ENCODE measurements at regions not wholly inside any gene's neighbourhood (a gene's known extent, or its start where the extent isn't known, plus 50 kb on each side); places are given as distances from the start of the nearest gene placed in this dataset.

- ATAC-seq (no peak), DNase-seq (ENCODE audit: low read depth, low spot score) (no peak)
- no TSS peak for BruUV-seq (replicated peaks)
- Histone ChIP-seq H3K4me3 (replicated peaks in 1 of 2; ENCODE audit: low read depth in 1 of 2, low read length in 2 of 2) (no peak overlapping the region), H3K27ac (ENCODE audit: low read depth, low read length) (no peak overlapping the region), H3K4me2 (ENCODE audit: low read length) (no peak overlapping the region), H4K20me1 (ENCODE audit: insufficient read depth) (no peaks in the 10 kb centered on the region), H3K9me2 (ENCODE audit: insufficient read depth) (no peaks in the 10 kb centered on the region), H3K79me2 (ENCODE audit: insufficient read depth, low read length) (no peaks in the 10 kb centered on the region), H3K36me3 (ENCODE audit: control insufficient read depth in 1 of 2, insufficient read depth in 2 of 2, low read length in 2 of 2) (no peaks in the 10 kb centered on the region), H2AFZ (ENCODE audit: low read depth, low read length, poor library complexity, severe bottlenecking) (no peak overlapping the region), H3K9me3 (ENCODE audit: control insufficient read depth in 1 of 2, insufficient read depth in 1 of 2, low read depth in 1 of 2, low read length in 2 of 2) (no peaks in the 10 kb centered on the region), H3K9ac (ENCODE audit: low read length) (no peak overlapping the region), H3K27me3 (ENCODE audit: insufficient read depth, low read length) (peaks cover 5% of the 10 kb centered on the region; the same call in 1 of the 2 replicates), H3K4me1 (ENCODE audit: control insufficient read depth in 1 of 2, insufficient read depth in 2 of 2, low read length in 2 of 2) (no peaks in the 10 kb centered on the region)
- POLR2A ChIA-PET: no interaction called here
- TF ChIP-seq EZH2 (IDR thresholded peaks at IDR 0.05) (no peak), REST (IDR thresholded peaks at IDR 0.05; ENCODE audit: low read depth) (no peak), EGR1 (IDR thresholded peaks at IDR 0.05; ENCODE audit: low read depth) (no peak), POLR2AphosphoS5 (IDR thresholded peaks at IDR 0.05; ENCODE audit: low read depth, low read length) (no peak), CEBPB (IDR thresholded peaks at IDR 0.05; ENCODE audit: low read depth) (no peak)
- CTCF ChIA-PET: interaction anchor here (5.1 kb wide), 1 partner anchor 22 kb away, joined by 20 read pairs; no protein-coding TSS in a partner anchor
- intact Hi-C loops (cut with micrococcal nuclease): no loop called here
- RAD21 ChIA-PET (ENCODE audit: low non-redundant PET in 1 of 2, low total read pairs in 2 of 2, uncharacterized antibody in 2 of 2, unreplicated experiment in 2 of 2): no interaction called here
Observed at GRCh38 chr1:30358500-30358899, 364.9 kb downstream of the MATN1 start.

GRCh38 chr1:30356839-30357238 lies 366.5 kb downstream of the MATN1 start:
- Histone ChIP-seq H2AFZ (ENCODE audit: low read depth, low read length, poor library complexity, severe bottlenecking) (no peak overlapping the region), H3K4me3 (replicated peaks in 1 of 2; ENCODE audit: low read depth in 1 of 2, low read length in 2 of 2) (no peak overlapping the region), H3K27me3 (ENCODE audit: insufficient read depth, low read length) (peaks cover 8% of the 10 kb centered on the region), H3K79me2 (ENCODE audit: insufficient read depth, low read length) (no peaks in the 10 kb centered on the region), H3K4me1 (ENCODE audit: control insufficient read depth in 1 of 2, insufficient read depth in 2 of 2, low read length in 2 of 2) (no peaks in the 10 kb centered on the region), H3K4me2 (ENCODE audit: low read length) (no peak overlapping the region), H4K20me1 (ENCODE audit: insufficient read depth) (no peaks in the 10 kb centered on the region), H3K27ac (ENCODE audit: low read depth, low read length) (no peak overlapping the region), H3K9me2 (ENCODE audit: insufficient read depth) (no peaks in the 10 kb centered on the region), H3K9ac (ENCODE audit: low read length) (no peak overlapping the region), H3K36me3 (ENCODE audit: control insufficient read depth in 1 of 2, insufficient read depth in 2 of 2, low read length in 2 of 2) (no peaks in the 10 kb centered on the region), H3K9me3 (ENCODE audit: control insufficient read depth in 1 of 2, insufficient read depth in 1 of 2, low read depth in 1 of 2, low read length in 2 of 2) (no peaks in the 10 kb centered on the region)
- DNase-seq (ENCODE audit: low read depth, low spot score) (no peak), ATAC-seq (no peak)
- TF ChIP-seq MAX (IDR thresholded peaks at IDR 0.05) (no peak), EZH2 (IDR thresholded peaks at IDR 0.05) (no peak), SRF (IDR thresholded peaks at IDR 0.05; ENCODE audit: low read depth) (no peak), POLR2AphosphoS5 (IDR thresholded peaks at IDR 0.05; ENCODE audit: low read depth, low read length) (no peak), ATF3 (IDR thresholded peaks at IDR 0.05) (no peak), SIN3A (IDR thresholded peaks at IDR 0.05; ENCODE audit: low read depth) (no peak), REST (IDR thresholded peaks at IDR 0.05; ENCODE audit: low read depth) (no peak), YY1 (IDR thresholded peaks at IDR 0.05; ENCODE audit: extremely low read depth, insufficient replicate concordance, low read depth, low read length) (no peak), JUND (IDR thresholded peaks at IDR 0.05) (no peak), CBX3 (IDR thresholded peaks at IDR 0.05; ENCODE audit: low read depth) (no peak), CEBPB (IDR thresholded peaks at IDR 0.05; ENCODE audit: low read depth) (no peak)
- intact Hi-C loops (cut with micrococcal nuclease): no loop called here
- POLR2A ChIA-PET: no interaction called here
- RAD21 ChIA-PET (ENCODE audit: low non-redundant PET in 1 of 2, low total read pairs in 2 of 2, uncharacterized antibody in 2 of 2, unreplicated experiment in 2 of 2): no interaction called here
- CTCF ChIA-PET: interaction anchor here (1.7 kb wide), 1 partner anchor 23 kb away, joined by 7 read pairs; no protein-coding TSS in a partner anchor
- BruUV-seq (replicated peaks): no TSS peak

All from HCT116 (cell line).